ENCODE measurements at regions not wholly inside any gene's neighbourhood (a gene's known extent, or its start where the extent isn't known, plus 50 kb on each side); places are given as distances from the start of the nearest gene placed in this dataset.

GRCh38 chr6:95660544-95660943 is 83.2 kb downstream of the MANEA start:
- Histone ChIP-seq H3K9me3 (ENCODE audit: control insufficient read depth, low read length) (no peaks in the 10 kb centered on the region), H3K36me3 (ENCODE audit: control insufficient read depth, insufficient read depth, low read length, severe bottlenecking) (no peaks in the 10 kb centered on the region), H3K4me3 (ENCODE audit: low read length) (no peak overlapping the region), H3K27me3 (replicated peaks; ENCODE audit: control insufficient read depth, insufficient read depth, low read length) (no peaks in the 10 kb centered on the region), H3K9ac (ENCODE audit: low read length) (no peak overlapping the region), H3K4me1 (ENCODE audit: control insufficient read depth, insufficient read depth, low read length) (no peaks in the 10 kb centered on the region)
- no peak for DNase-seq (ENCODE audit: low read depth)

- no peak overlapping the region for H3K4me3 ChIP-seq (ENCODE audit: low read length)
- no peaks in the 10 kb centered on the region for H3K4me1 ChIP-seq (ENCODE audit: control insufficient read depth, insufficient read depth, low read length)
- H3K36me3 ChIP-seq (ENCODE audit: control insufficient read depth, insufficient read depth, low read length, severe bottlenecking): no peaks in the 10 kb centered on the region
- no peaks in the 10 kb centered on the region for H3K9me3 ChIP-seq (ENCODE audit: control insufficient read depth, low read length)
- no peaks in the 10 kb centered on the region for H3K27me3 ChIP-seq (replicated peaks; ENCODE audit: control insufficient read depth, insufficient read depth, low read length)
- no peak overlapping the region for H3K9ac ChIP-seq (ENCODE audit: low read length)
- no peak for DNase-seq (ENCODE audit: low read depth)
Measured at GRCh38 chr6:95670011-95670463, 92.7 kb downstream of the MANEA start.

DNA sequence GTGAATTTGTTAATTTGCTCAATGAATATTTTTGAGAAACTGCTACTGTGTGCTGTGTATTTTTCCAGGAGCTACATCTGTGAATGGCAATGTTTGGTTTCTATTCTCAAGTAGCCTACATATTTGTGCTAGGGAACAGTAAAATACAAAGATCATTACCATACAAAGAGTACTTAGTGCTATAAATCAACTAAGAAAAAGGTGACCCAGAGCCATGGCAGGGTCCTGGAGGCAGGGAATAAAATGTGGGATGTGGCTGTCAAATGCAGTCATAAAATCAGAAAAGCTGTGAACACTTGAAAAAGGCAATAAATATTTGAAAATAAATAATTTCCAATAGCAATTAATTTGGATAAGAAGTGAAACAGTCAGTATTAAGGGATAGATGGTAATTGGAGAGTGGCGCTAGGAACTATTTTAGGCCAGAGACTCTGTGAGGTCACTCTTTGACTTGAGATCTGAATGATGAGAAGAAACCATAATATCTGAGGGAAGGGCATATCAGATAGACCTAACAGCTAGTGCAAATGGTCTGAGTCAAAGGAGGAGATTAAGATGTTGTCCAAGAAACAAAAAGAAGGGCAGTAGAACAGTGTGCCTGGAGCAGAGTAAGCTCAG is 98.8 kb downstream of the MANEA start:
- no peak for DNase-seq (ENCODE audit: low read depth)

GRCh38 chr6:95679981-95680380 is 102.6 kb downstream of the MANEA start:
- no peaks in the 10 kb centered on the region for H3K4me1 ChIP-seq (ENCODE audit: control insufficient read depth, insufficient read depth, low read length)
- no peaks in the 10 kb centered on the region for H3K36me3 ChIP-seq (ENCODE audit: control insufficient read depth, insufficient read depth, low read length, severe bottlenecking)
- H3K9me3 ChIP-seq (ENCODE audit: control insufficient read depth, low read length): no peaks in the 10 kb centered on the region
- DNase-seq (ENCODE audit: low read depth): no peak
- H3K9ac ChIP-seq (ENCODE audit: low read length): no peak overlapping the region
- H3K4me3 ChIP-seq (ENCODE audit: low read length): no peak overlapping the region
- no peaks in the 10 kb centered on the region for H3K27me3 ChIP-seq (replicated peaks; ENCODE audit: control insufficient read depth, insufficient read depth, low read length)

More for the DNA sequence above, 98.8 kb downstream of the MANEA start:
- no peaks in the 10 kb centered on the region for H3K9me3 ChIP-seq (ENCODE audit: control insufficient read depth, low read length)
- no peaks in the 10 kb centered on the region for H3K4me1 ChIP-seq (ENCODE audit: control insufficient read depth, insufficient read depth, low read length)
- no peaks in the 10 kb centered on the region for H3K36me3 ChIP-seq (ENCODE audit: control insufficient read depth, insufficient read depth, low read length, severe bottlenecking)
- H3K9ac ChIP-seq (ENCODE audit: low read length): no peak overlapping the region
- no peaks in the 10 kb centered on the region for H3K27me3 ChIP-seq (replicated peaks; ENCODE audit: control insufficient read depth, insufficient read depth, low read length)
- H3K4me3 ChIP-seq (ENCODE audit: low read length): no peak overlapping the region

DNA sequence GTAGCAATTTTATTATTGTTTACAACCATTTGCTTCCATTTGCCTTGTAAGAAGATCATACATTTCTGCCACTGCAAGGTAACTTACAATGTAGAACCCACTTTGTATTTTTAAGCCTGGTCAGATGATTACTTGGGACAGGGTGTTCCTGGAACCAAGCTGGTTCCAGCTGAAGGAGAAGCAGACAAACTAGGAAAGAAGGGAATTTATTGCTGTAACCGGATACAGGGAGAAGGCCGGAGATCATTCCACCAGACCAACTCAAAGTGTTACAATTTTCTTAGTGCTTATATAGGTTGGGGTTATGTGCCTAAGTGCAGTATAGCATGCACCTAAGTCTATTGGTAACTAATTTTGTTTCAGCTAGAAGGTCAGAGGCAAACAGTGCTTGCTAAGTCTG is 104.4 kb downstream of the MANEA start:
- no peaks in the 10 kb centered on the region for H3K27me3 ChIP-seq (replicated peaks; ENCODE audit: control insufficient read depth, insufficient read depth, low read length)
- DNase-seq (ENCODE audit: low read depth): no peak
- H3K4me3 ChIP-seq (ENCODE audit: low read length): no peak overlapping the region
- H3K36me3 ChIP-seq (ENCODE audit: control insufficient read depth, insufficient read depth, low read length, severe bottlenecking): no peaks in the 10 kb centered on the region
- no peaks in the 10 kb centered on the region for H3K4me1 ChIP-seq (ENCODE audit: control insufficient read depth, insufficient read depth, low read length)
- H3K9me3 ChIP-seq (ENCODE audit: control insufficient read depth, low read length): no peaks in the 10 kb centered on the region
- H3K9ac ChIP-seq (ENCODE audit: low read length): no peak overlapping the region

DNA sequence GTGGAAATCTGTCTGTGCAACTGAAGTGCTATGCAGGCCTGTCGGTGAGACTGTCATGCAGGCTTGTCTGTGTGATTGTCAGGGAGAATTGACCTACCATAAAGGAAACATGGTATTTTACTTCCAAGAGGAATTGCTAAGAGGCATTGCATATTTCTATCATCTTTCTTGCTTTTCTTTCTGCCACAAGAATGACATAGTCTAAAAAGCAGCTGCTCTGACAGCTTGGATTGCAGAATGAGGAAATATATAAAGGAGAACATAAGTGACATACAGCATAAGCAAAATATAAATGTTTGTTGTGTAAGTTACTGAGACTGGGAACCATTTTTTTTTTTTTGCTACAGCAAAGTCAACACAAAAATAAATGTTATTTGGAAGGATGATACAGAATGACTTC is 105.1 kb downstream of the MANEA start:
- no peaks in the 10 kb centered on the region for H3K4me1 ChIP-seq (ENCODE audit: control insufficient read depth, insufficient read depth, low read length)
- no peak for DNase-seq (ENCODE audit: low read depth)
- H3K36me3 ChIP-seq (ENCODE audit: control insufficient read depth, insufficient read depth, low read length, severe bottlenecking): no peaks in the 10 kb centered on the region
- no peaks in the 10 kb centered on the region for H3K9me3 ChIP-seq (ENCODE audit: control insufficient read depth, low read length)
- H3K4me3 ChIP-seq (ENCODE audit: low read length): no peak overlapping the region
- H3K27me3 ChIP-seq (replicated peaks; ENCODE audit: control insufficient read depth, insufficient read depth, low read length): no peaks in the 10 kb centered on the region
- H3K9ac ChIP-seq (ENCODE audit: low read length): no peak overlapping the region

DNA sequence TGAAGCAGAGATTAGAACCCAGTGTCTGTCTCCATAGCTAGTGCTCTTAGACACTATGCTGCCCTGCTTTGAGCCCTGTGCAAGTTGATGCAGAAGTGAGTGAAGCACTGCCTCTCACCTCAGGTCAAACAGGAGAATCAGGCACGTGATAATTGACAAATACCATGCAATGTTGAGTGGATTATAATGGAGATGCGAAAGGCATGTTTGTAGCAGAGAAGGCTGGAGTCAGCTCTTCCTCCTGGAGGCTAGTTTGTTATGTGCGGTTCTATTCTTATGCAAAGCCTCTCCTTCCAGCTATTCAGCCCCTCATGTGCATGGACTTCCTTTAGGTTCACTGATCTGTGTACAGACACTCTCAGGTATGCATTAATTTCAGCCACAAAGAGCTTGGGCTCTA is 108.5 kb downstream of the MANEA start:
- no peak for DNase-seq (ENCODE audit: low read depth)

DNA sequence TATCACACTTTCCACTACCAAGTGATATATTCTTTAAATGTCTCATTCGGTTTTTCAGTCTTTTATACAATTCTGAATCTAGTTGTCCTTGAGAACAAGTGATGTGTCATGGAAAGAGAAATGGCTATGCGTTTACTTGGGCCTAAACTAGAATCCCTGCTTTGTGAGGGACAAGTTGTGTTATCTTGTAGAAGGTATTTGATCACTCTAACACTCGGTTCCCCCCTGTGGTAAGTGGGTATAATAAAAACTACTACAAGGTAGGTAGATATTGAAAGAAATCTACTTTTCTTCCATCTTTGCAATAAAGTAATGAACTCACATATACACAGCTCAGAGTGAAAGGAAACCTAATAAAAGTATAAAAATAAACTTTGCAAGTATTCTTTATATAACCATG is 108.9 kb downstream of the MANEA start:
- no peaks in the 10 kb centered on the region for H3K27me3 ChIP-seq (replicated peaks; ENCODE audit: control insufficient read depth, insufficient read depth, low read length)
- no peak overlapping the region for H3K4me3 ChIP-seq (ENCODE audit: low read length)
- no peak overlapping the region for H3K9ac ChIP-seq (ENCODE audit: low read length)
- DNase-seq (ENCODE audit: low read depth): no peak
- no peaks in the 10 kb centered on the region for H3K4me1 ChIP-seq (ENCODE audit: control insufficient read depth, insufficient read depth, low read length)
- H3K9me3 ChIP-seq (ENCODE audit: control insufficient read depth, low read length): no peaks in the 10 kb centered on the region
- no peaks in the 10 kb centered on the region for H3K36me3 ChIP-seq (ENCODE audit: control insufficient read depth, insufficient read depth, low read length, severe bottlenecking)

More for the DNA sequence above, 108.5 kb downstream of the MANEA start:
- no peaks in the 10 kb centered on the region for H3K4me1 ChIP-seq (ENCODE audit: control insufficient read depth, insufficient read depth, low read length)
- no peaks in the 10 kb centered on the region for H3K9me3 ChIP-seq (ENCODE audit: control insufficient read depth, low read length)
- H3K4me3 ChIP-seq (ENCODE audit: low read length): no peak overlapping the region
- H3K27me3 ChIP-seq (replicated peaks; ENCODE audit: control insufficient read depth, insufficient read depth, low read length): no peaks in the 10 kb centered on the region
- no peaks in the 10 kb centered on the region for H3K36me3 ChIP-seq (ENCODE audit: control insufficient read depth, insufficient read depth, low read length, severe bottlenecking)
- H3K9ac ChIP-seq (ENCODE audit: low read length): no peak overlapping the region

- no peaks in the 10 kb centered on the region for H3K36me3 ChIP-seq (ENCODE audit: control insufficient read depth, insufficient read depth, low read length, severe bottlenecking)
- H3K4me3 ChIP-seq (ENCODE audit: low read length): no peak overlapping the region
- no peaks in the 10 kb centered on the region for H3K9me3 ChIP-seq (ENCODE audit: control insufficient read depth, low read length)
- H3K9ac ChIP-seq (ENCODE audit: low read length): no peak overlapping the region
- H3K27me3 ChIP-seq (replicated peaks; ENCODE audit: control insufficient read depth, insufficient read depth, low read length): no peaks in the 10 kb centered on the region
- no peak for DNase-seq (ENCODE audit: low read depth)
- no peaks in the 10 kb centered on the region for H3K4me1 ChIP-seq (ENCODE audit: control insufficient read depth, insufficient read depth, low read length)
Measured at GRCh38 chr6:95686895-95687294, 109.6 kb downstream of the MANEA start.

DNA sequence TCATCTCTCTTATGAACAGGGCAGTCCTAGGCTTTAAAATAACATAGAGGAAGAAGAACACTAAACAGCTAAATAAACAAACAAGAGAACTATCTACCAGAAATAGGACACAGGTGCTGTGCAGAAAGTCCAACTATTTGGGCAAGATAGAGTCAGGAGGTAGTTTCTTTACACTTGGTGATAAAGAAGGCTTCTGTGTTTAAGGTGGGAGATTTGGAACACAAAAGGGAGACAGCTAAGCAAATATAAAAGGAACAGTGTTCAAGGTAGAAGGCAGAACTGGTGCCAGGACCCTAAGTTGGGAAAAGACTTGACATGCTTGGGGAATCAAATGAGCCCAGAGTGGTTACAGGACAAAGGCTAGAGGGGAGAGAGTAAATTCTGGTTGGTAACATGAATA is 110.5 kb downstream of the MANEA start:
- no peaks in the 10 kb centered on the region for H3K36me3 ChIP-seq (ENCODE audit: control insufficient read depth, insufficient read depth, low read length, severe bottlenecking)
- no peaks in the 10 kb centered on the region for H3K27me3 ChIP-seq (replicated peaks; ENCODE audit: control insufficient read depth, insufficient read depth, low read length)
- no peak for DNase-seq (ENCODE audit: low read depth)

GRCh38 chr6:95690328-95690727 is 113.0 kb downstream of the MANEA start:
- no peak overlapping the region for H3K9ac ChIP-seq (ENCODE audit: low read length)
- no peak for DNase-seq (ENCODE audit: low read depth)
- no peaks in the 10 kb centered on the region for H3K36me3 ChIP-seq (ENCODE audit: control insufficient read depth, insufficient read depth, low read length, severe bottlenecking)
- H3K27me3 ChIP-seq (replicated peaks; ENCODE audit: control insufficient read depth, insufficient read depth, low read length): no peaks in the 10 kb centered on the region
- no peak overlapping the region for H3K4me3 ChIP-seq (ENCODE audit: low read length)
- no peaks in the 10 kb centered on the region for H3K9me3 ChIP-seq (ENCODE audit: control insufficient read depth, low read length)
- H3K4me1 ChIP-seq (ENCODE audit: control insufficient read depth, insufficient read depth, low read length): no peaks in the 10 kb centered on the region

More for the DNA sequence above, 110.5 kb downstream of the MANEA start:
- H3K4me3 ChIP-seq (ENCODE audit: low read length): no peak overlapping the region
- H3K9me3 ChIP-seq (ENCODE audit: control insufficient read depth, low read length): no peaks in the 10 kb centered on the region
- no peaks in the 10 kb centered on the region for H3K4me1 ChIP-seq (ENCODE audit: control insufficient read depth, insufficient read depth, low read length)
- no peak overlapping the region for H3K9ac ChIP-seq (ENCODE audit: low read length)

GRCh38 chr6:95693108-95693507 is 115.8 kb downstream of the MANEA start:
- peak; percentile 3 for DNase-seq (ENCODE audit: low read depth)
- Histone ChIP-seq H3K9ac (ENCODE audit: low read length) (no peak overlapping the region), H3K4me3 (ENCODE audit: low read length) (no peak overlapping the region), H3K36me3 (ENCODE audit: control insufficient read depth, insufficient read depth, low read length, severe bottlenecking) (no peaks in the 10 kb centered on the region), H3K27me3 (replicated peaks; ENCODE audit: control insufficient read depth, insufficient read depth, low read length) (no peaks in the 10 kb centered on the region), H3K4me1 (ENCODE audit: control insufficient read depth, insufficient read depth, low read length) (no peaks in the 10 kb centered on the region), H3K9me3 (ENCODE audit: control insufficient read depth, low read length) (no peaks in the 10 kb centered on the region)
